Skeletal muscle satellite cell (primary cell): ENCODE measurements at regions not wholly inside any gene's neighbourhood (a gene's known extent, or its start where the extent isn't known, plus 50 kb on each side); places are given as distances from the start of the nearest gene placed in this dataset.

Experiments used
- H3K27me3 ChIP-seq: 2 replicates; pipeline ENCODE4 v1.7.0; 2013; ENCODE audit warnings: low read length; ENCODE audit not compliant: control insufficient read depth, insufficient read depth
- H3K36me3 ChIP-seq: 2 replicates; pipeline ENCODE4 v1.7.0; 2013; ENCODE audit warnings: mild to moderate bottlenecking, control low read depth, low read length; ENCODE audit not compliant: insufficient read depth
- H3K4me1 ChIP-seq: 2 replicates; pipeline ENCODE4 v1.7.0; 2013; ENCODE audit warnings: low read length; ENCODE audit not compliant: control insufficient read depth, insufficient read depth
- H3K4me2 ChIP-seq: 2 replicates; pipeline ENCODE4 v1.7.0; 2013; ENCODE audit warnings: mild to moderate bottlenecking, low read length
- H3K4me3 ChIP-seq: 2 replicates; pipeline ENCODE4 v1.7.0; 2013; ENCODE audit warnings: low read length
- H3K9ac ChIP-seq: 2 replicates; pipeline ENCODE4 v1.7.0; 2013; ENCODE audit warnings: mild to moderate bottlenecking, low read depth, low read length, moderate library complexity
- H3K9me3 ChIP-seq: replicated peaks from 2 replicates; pipeline ENCODE4 v1.7.0; 2013; ENCODE audit warnings: mild to moderate bottlenecking, control low read depth, low read length

DNA sequence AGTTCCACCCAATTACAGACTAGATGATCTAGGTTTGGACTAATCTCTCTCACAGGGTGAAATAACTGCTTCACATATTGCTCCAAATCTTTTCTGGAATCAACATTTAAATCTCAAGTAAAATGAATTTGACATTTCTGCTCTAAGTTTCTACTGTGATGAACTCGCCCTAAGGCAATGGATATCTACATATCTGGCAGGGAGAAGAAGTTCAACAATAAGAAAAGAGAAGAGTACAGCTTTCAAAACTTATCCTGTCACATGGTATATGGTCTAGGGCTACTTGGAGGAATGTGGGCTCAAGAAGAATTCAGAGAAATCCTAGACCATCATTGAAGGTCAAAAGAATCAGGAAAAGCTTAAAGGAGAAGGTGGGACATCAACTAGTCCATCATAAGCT lies 440.2 kb downstream of the MBD2 start:
- no peak overlapping the region for H3K9ac ChIP-seq
- no peak overlapping the region for H3K4me3 ChIP-seq
- H3K4me2 ChIP-seq: no peak overlapping the region
- no peaks in the 10 kb centered on the region for H3K36me3 ChIP-seq
- no peaks in the 10 kb centered on the region for H3K27me3 ChIP-seq
- no peaks in the 10 kb centered on the region for H3K4me1 ChIP-seq
- H3K9me3 ChIP-seq: no peaks in the 10 kb centered on the region

DNA sequence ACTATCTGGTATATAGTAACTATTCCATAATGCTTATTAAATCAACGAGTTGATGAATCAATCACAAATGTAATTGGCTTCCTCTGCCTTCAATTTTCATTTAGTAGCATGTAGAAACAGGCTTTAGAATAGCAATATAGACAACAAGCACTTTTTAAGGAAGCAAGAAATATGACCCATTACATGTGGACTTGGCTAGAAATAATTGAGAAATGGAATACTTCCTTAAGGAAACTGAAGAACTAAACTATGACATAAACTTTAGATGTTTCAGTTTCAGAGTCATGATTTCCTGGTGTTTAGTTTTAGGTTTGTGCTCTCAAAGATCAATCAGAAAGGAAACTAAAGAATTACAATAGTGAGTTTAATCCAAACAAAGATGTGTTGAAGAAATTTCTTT lies 443.8 kb downstream of the MBD2 start:
- H3K9me3 ChIP-seq: no peaks in the 10 kb centered on the region
- H3K4me1 ChIP-seq: no peaks in the 10 kb centered on the region
- no peak overlapping the region for H3K4me3 ChIP-seq

DNA sequence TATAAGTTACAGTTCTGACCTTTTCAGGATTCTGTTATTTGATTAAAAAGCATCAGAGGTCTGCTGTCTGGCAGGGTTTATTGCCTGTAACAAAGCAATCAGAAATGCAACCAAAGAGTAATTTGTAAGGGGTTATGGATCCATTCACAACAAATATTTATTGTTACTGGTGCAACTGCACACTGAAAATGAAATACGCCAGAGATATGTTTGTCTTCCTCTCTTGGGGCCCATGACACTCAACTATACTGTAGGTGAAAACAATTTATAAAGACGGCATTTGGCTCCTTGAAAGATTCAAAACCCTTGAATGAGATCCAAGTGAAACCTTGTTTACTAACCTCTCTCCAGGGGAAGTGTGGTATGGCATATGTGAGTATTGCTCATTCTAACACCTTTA lies 452.2 kb downstream of the MBD2 start:
- Histone ChIP-seq H3K4me2 (no peak overlapping the region), H3K9ac (no peak overlapping the region), H3K4me3 (no peak overlapping the region), H3K27me3 (no peaks in the 10 kb centered on the region), H3K36me3 (no peaks in the 10 kb centered on the region), H3K4me1 (no peaks in the 10 kb centered on the region), H3K9me3 (no peaks in the 10 kb centered on the region)

More for the DNA sequence above, 443.8 kb downstream of the MBD2 start:
- H3K4me2 ChIP-seq: no peak overlapping the region
- H3K27me3 ChIP-seq: no peaks in the 10 kb centered on the region
- H3K9ac ChIP-seq: no peak overlapping the region
- H3K36me3 ChIP-seq: no peaks in the 10 kb centered on the region

DNA sequence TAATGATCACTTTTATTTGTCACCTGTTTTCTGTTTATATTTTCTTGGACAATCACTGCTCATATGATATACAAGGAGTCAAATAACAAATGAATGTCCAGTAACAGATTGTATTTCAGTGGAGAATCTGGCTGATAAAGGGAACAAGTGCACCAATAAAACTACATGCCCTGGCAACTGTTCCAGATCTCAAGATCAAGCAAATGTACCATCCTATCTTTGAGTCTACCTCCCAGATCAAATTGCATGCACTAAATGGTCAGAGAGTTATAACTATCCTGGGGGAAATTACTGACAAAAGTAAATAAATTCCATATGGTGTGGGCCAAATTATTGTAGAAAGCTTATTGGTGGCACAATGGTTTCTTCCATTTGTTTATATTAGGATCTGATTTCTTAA lies 452.8 kb downstream of the MBD2 start:
- no peak overlapping the region for H3K4me3 ChIP-seq
- H3K4me1 ChIP-seq: no peaks in the 10 kb centered on the region
- H3K27me3 ChIP-seq: no peaks in the 10 kb centered on the region
- H3K9ac ChIP-seq: no peak overlapping the region
- H3K9me3 ChIP-seq: no peaks in the 10 kb centered on the region
- no peak overlapping the region for H3K4me2 ChIP-seq
- no peaks in the 10 kb centered on the region for H3K36me3 ChIP-seq

DNA sequence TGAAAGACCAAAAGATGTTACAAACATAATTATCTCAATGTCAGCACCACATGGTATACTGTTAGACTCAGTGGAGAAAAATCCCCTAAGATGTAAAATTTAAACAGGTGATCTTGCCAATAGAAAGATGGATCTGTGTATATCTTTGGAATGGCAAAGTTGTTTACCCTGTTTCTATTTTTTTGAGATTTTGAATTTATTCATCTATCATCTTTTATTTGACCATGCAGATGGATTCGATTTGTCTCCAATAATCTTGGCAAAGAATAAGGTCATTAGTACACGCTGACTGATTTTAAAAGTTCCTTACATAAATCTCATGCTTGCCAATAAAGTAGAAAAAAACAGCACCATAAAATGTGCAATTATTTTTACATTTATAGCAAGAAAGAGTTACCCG lies 459.3 kb downstream of the MBD2 start:
- no peak overlapping the region for H3K4me3 ChIP-seq
- no peak overlapping the region for H3K4me2 ChIP-seq
- no peaks in the 10 kb centered on the region for H3K27me3 ChIP-seq
- H3K36me3 ChIP-seq: no peaks in the 10 kb centered on the region
- H3K4me1 ChIP-seq: no peaks in the 10 kb centered on the region
- no peaks in the 10 kb centered on the region for H3K9me3 ChIP-seq
- no peak overlapping the region for H3K9ac ChIP-seq

DNA sequence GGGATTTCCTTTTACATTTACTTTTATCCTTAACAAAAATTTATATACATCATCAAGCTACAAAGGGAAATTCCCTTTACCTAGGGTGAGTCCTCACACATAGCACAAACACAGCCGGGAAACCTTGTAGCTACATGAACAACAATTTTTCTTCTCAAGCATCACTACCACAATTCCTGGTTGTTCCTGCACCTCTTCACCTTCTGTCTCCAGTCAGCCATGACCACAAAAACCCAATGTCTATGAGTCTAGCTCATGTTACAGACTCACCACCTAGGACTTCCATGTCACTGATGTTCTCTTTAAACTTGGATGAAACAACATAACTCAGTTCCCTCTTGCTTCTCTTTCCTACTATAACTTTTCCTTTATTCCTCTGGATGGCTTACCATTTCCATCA lies 460.4 kb downstream of the MBD2 start:
- no peaks in the 10 kb centered on the region for H3K4me1 ChIP-seq
- H3K27me3 ChIP-seq: no peaks in the 10 kb centered on the region
- H3K36me3 ChIP-seq: no peaks in the 10 kb centered on the region
- H3K4me2 ChIP-seq: no peak overlapping the region
- H3K9ac ChIP-seq: no peak overlapping the region
- H3K9me3 ChIP-seq: no peaks in the 10 kb centered on the region
- no peak overlapping the region for H3K4me3 ChIP-seq

DNA sequence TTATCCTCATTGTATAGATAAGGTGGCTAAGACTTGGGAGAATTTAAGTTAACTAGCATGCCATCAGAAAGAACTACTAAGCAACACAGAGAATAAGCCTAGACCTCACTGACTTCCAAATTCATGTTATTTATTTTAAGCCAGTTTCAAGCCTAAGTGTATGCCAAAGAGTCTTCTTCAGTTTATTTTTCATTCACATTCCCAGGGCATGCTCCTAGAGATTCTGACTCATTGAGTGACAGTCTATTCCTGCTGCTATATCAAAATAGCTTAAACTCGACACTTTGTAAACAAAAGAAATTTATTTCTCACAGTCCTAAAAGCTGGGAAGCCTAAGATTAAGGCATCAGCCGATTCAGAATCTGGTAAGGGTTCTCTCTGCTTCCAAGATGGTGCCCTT lies 467.1 kb downstream of the MBD2 start:
- Histone ChIP-seq H3K27me3 (no peaks in the 10 kb centered on the region), H3K9me3 (no peaks in the 10 kb centered on the region), H3K36me3 (no peaks in the 10 kb centered on the region)

DNA sequence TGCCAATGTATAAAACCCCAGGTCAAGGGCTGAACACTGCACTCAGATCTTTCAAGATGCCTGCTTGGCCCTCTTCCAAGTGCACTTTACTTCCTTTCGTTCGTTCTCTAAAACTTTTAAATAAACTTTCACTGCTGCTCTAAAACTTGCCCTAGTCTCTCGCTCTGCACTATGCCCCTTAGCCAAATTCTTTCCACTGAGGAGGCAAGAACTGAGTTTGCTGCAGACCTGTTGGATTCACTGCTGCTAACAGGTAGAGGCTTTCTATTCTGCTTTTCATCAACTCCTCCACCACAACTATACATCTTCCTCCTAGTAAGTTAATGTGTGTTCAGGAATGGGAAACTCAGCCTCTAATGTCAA lies 467.9 kb downstream of the MBD2 start:
- H3K4me2 ChIP-seq: no peak overlapping the region
- H3K36me3 ChIP-seq: no peaks in the 10 kb centered on the region
- H3K9me3 ChIP-seq: no peaks in the 10 kb centered on the region
- no peaks in the 10 kb centered on the region for H3K27me3 ChIP-seq
- H3K4me3 ChIP-seq: no peak overlapping the region
- H3K4me1 ChIP-seq: no peaks in the 10 kb centered on the region
- H3K9ac ChIP-seq: no peak overlapping the region

More for the DNA sequence above, 467.1 kb downstream of the MBD2 start:
- H3K4me2 ChIP-seq: no peak overlapping the region
- no peaks in the 10 kb centered on the region for H3K4me1 ChIP-seq
- no peak overlapping the region for H3K9ac ChIP-seq
- no peak overlapping the region for H3K4me3 ChIP-seq

DNA sequence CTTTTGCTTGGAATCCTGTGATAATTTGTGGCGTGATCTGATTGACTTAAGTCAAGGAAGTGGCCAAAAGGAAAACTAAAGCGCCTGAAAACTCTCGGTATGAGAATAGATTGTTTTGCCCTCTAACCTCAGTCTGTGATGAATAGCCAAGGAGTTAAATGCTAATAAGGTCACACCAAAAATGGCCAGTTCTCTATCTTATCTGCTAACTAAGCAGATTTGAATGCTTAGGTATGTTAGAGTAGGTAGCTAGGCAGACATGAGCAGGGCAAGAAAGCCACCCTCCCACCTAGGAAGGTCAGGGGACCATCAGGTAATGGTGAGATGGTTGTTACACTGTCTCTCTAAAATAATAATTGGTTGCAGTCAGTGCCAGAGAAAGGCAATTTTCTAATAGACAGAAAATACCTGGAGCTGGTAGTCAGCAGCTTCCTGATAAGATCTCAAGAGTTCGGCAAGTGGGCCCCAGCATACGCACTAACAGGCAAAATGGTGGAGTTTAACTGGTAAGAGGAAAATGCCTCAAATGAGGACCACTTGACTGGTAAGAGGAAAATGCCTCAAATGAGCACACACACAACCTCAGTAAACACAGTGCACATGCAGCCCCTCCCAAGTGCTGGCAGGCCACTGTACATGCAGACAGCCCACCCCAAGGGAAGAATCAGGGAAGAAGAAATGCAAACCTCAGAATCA lies 468.4 kb downstream of the MBD2 start:
- H3K36me3 ChIP-seq: no peaks in the 10 kb centered on the region
- no peaks in the 10 kb centered on the region for H3K4me1 ChIP-seq
- no peaks in the 10 kb centered on the region for H3K9me3 ChIP-seq
- no peaks in the 10 kb centered on the region for H3K27me3 ChIP-seq
- H3K4me3 ChIP-seq: no peak overlapping the region
- no peak overlapping the region for H3K4me2 ChIP-seq
- no peak overlapping the region for H3K9ac ChIP-seq

DNA sequence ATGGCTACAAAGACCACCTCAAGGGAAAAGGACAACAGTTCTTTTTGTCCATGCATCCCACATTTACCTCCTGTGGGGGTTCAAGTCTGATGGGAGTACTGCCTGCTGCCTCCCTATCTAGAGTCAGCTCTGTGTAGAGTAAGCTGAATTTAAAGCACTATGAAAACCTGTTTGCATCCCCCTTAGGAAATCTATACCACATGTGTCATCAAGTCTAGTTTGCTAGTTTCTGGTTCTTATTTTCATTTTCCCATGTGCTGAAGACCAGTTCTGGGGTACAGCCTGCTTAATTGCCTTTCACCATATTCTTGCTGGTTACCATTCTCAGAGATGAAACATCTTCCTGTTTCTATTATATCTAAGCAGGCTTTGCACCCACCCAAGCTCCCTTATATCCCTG lies 470.3 kb downstream of the MBD2 start:
- Histone ChIP-seq H3K4me2 (no peak overlapping the region), H3K4me3 (no peak overlapping the region), H3K36me3 (no peaks in the 10 kb centered on the region), H3K9ac (no peak overlapping the region), H3K4me1 (no peaks in the 10 kb centered on the region), H3K9me3 (no peaks in the 10 kb centered on the region), H3K27me3 (no peaks in the 10 kb centered on the region)

DNA sequence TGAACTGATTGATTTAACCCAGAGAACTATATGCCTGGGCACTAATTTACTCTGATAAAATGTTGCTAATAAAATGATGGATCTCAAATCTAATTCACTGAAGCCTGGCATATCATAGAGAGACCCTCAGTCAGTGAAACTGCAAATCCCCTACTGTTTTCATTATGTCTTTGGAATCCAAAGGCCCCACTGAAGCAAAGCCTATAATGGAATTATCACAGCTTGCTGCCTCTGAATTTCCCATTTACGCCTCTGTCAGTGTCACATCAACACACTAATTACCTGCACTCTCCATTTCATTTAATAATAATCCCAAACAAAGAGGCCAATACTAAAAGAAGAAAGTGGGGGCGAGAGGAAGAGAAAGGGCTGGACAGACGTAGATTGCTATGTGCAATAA lies 470.9 kb downstream of the MBD2 start:
- Histone ChIP-seq H3K4me1 (no peaks in the 10 kb centered on the region), H3K9me3 (no peaks in the 10 kb centered on the region), H3K27me3 (no peaks in the 10 kb centered on the region), H3K9ac (no peak overlapping the region), H3K36me3 (no peaks in the 10 kb centered on the region), H3K4me2 (no peak overlapping the region), H3K4me3 (no peak overlapping the region)

DNA sequence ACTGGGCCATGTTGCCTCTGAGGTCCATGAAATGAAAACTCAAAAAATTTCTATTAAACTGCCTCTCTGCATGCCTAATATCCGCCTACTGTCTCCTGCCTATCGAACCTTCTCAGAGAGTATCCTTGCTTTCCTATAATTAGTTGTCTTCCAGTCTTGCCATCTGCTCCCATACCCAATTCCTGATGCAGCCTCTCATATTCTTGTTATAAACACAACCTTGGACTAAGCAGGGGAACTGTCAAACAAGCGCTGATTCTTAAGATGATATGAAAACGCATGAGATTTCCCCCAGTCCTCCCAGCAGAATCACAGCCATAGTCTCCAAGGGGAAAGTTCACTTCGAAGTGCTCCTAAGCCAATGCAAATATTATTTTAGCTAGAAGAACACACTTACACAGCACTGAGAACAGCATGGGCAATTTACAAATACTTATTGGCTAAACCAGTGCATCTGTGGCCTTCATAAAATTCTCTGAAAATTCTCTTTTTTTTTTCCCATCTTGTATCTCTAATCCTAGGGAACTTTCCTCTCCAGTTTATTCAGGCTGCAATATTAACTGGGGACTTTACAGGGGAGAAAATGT lies 471.6 kb downstream of the MBD2 start:
- Histone ChIP-seq H3K27me3 (no peaks in the 10 kb centered on the region), H3K36me3 (no peaks in the 10 kb centered on the region), H3K4me3 (no peak overlapping the region), H3K9ac (no peak overlapping the region), H3K4me1 (no peaks in the 10 kb centered on the region), H3K4me2 (no peak overlapping the region), H3K9me3 (no peaks in the 10 kb centered on the region)
